Dermis blood vessel endothelial cell (primary cell): ENCODE measurements at regions not wholly inside any gene's neighbourhood (a gene's known extent, or its start where the extent isn't known, plus 50 kb on each side); places are given as distances from the start of the nearest gene placed in this dataset.

Source experiments
- DNase-seq: peaks from one replicate; pipeline ENCODE4 v3.0.0; 2010

- no peak for DNase-seq
Observed at GRCh38 chr2:172153156-172153555, 50.5 kb upstream of the DLX2 start.

- no peak for DNase-seq
Observed at GRCh38 chr2:172153757-172154156, 51.1 kb upstream of the DLX2 start.

GRCh38 chr2:172155752-172156151, 53.1 kb upstream of the DLX2 start:
- DNase-seq: no peak

GRCh38 chr2:172160839-172161238, 58.1 kb upstream of the DLX2 start:
- DNase-seq: no peak

- DNase-seq: no peak
Observed at GRCh38 chr2:172162225-172162733, 59.6 kb upstream of the DLX2 start.

- DNase-seq: no peak
Observed at GRCh38 chr2:172162739-172163336, 60.1 kb upstream of the DLX2 start.

- no peak for DNase-seq
Observed at GRCh38 chr2:172168917-172169346, 66.2 kb upstream of the DLX2 start.

- DNase-seq: no peak
Observed at GRCh38 chr2:172169611-172170010, 66.9 kb upstream of the DLX2 start.

- DNase-seq: peak; percentile 83
Observed at GRCh38 chr2:172172513-172173173, 69.9 kb upstream of the DLX2 start.

GRCh38 chr2:172173174-172173706, 70.5 kb upstream of the DLX2 start:
- no peak for DNase-seq

GRCh38 chr2:172177581-172177980, 74.9 kb upstream of the DLX2 start:
- peak; percentile 54 for DNase-seq

GRCh38 chr2:172177996-172178395, 75.3 kb upstream of the DLX2 start:
- DNase-seq: peak; percentile 64

- DNase-seq: no peak
Observed at GRCh38 chr2:172179045-172179701, 76.5 kb upstream of the DLX2 start.

- no peak for DNase-seq
Observed at GRCh38 chr2:172181840-172182239, 79.1 kb upstream of the DLX2 start.

GRCh38 chr2:172182624-172183023, 79.9 kb upstream of the DLX2 start:
- no peak for DNase-seq

GRCh38 chr2:172193331-172194089, 90.8 kb upstream of the DLX2 start:
- no peak for DNase-seq

- DNase-seq: no peak
Observed at GRCh38 chr2:172195836-172196376, 93.2 kb upstream of the DLX2 start.

- DNase-seq: no peak
Observed at GRCh38 chr2:172196768-172197431, 94.2 kb upstream of the DLX2 start.

GRCh38 chr2:172198361-172198760, 95.7 kb upstream of the DLX2 start:
- DNase-seq: no peak

- no peak for DNase-seq
Observed at GRCh38 chr2:172198908-172199307, 96.2 kb upstream of the DLX2 start.

- peak; percentile 77 for DNase-seq
Observed at GRCh38 chr2:172200495-172201085, 97.9 kb upstream of the DLX2 start.

GRCh38 chr2:172204309-172204708, 101.6 kb upstream of the DLX2 start:
- DNase-seq: no peak
